Suppressor macrophage treated with lipopolysaccharide for 1 hour (primary cell): ENCODE measurements at regions not wholly inside any gene's neighbourhood (a gene's known extent, or its start where the extent isn't known, plus 50 kb on each side); places are given as distances from the start of the nearest gene placed in this dataset.
A peak's percentile ranks its signal among the peaks of the same experiment; 100 is the strongest.

Source experiments
- DNase-seq, 3 donors: peaks; one replicate each; pipeline ENCODE4 v3.0.0-alpha.2; 2020 to 2022

DNA sequence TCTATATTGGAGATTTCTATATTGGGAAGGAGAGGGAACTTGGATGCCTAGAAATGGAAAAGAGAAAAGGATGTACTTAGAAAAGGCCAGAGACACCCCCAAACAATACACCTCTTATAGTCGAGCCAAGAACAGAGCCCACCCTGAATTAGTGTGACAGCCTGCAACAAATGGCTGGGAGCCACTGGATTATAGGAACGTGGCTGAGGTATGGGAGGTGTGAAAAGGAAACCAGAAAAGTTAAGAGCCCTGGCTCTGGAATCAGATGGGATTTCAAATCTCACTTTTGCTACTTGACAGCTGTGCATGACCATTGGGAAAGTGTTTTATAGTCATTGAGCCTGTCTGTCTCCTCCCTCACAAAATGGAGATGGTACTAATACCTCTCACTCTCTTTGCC is 394.0 kb downstream of the ZNF521 start:
- no peak for DNase-seq

DNA sequence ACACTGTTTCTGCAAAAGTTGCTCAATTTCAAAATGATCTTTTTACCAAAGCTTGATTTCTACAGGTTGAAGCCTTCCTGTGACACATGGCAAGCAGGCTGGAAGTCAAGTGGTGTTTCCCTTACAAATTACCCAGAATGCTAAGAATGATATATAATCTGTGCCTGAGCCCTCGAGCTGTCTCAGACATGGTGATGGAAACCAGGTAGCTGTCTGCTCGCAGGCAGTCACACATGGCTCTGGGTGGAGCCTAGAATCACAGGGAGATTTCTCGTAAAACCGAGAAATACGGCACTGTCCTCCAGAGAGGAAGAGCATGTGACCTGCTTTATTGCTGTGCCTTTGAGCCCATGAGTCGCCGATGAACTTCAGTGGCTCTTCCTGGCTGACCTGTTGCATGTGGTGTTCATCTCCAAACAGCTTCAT is 392.9 kb downstream of the ZNF521 start:
- no peak for DNase-seq

DNA sequence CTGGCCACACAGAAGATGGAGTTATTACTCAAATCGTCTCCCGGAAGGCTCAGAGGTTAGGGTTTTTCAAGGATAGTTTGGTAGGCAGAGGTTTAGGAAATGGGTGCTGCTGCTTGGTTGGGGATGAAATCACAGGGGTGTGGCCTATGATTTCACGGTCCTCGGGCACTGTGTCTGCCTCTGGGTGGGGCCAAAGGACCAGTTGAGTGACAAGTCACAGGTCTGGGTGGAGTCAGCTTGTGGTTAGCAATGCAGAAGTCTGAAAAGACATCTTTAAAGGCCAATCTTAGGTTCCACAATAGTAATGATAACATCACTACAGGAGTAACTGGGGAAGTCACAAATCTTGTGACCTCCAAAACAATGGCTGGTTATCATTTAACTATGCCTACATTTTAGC is 387.8 kb downstream of the ZNF521 start:
- peak; percentile 58 to 71 (median 63) for DNase-seq

GRCh38 chr18:24968238-24968775 is 383.7 kb downstream of the ZNF521 start:
- DNase-seq: no peak

- no peak for DNase-seq
These were observed 379.4 kb downstream of the ZNF521 start for GRCh38 chr18:24972577-24972976.

DNA sequence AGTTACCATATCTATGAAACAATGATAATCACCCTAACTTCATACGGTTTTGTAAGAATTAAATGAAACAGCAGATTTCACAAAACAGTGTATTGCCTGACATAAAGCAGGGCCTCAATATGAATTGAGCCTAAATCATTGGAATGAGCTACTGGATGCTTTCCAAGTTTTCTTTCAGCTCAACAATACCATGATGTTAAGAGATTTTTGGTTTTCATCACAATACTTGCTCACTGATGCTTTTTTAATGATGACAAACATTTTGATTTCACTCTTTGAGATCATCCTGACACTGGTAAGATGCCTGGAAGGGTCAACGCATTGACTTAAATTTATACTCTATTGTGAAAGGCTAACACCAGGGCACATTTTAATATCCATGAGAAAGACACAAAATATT is 377.5 kb downstream of the ZNF521 start:
- peak in 1 of 3 donors; percentile 11 for DNase-seq

DNA sequence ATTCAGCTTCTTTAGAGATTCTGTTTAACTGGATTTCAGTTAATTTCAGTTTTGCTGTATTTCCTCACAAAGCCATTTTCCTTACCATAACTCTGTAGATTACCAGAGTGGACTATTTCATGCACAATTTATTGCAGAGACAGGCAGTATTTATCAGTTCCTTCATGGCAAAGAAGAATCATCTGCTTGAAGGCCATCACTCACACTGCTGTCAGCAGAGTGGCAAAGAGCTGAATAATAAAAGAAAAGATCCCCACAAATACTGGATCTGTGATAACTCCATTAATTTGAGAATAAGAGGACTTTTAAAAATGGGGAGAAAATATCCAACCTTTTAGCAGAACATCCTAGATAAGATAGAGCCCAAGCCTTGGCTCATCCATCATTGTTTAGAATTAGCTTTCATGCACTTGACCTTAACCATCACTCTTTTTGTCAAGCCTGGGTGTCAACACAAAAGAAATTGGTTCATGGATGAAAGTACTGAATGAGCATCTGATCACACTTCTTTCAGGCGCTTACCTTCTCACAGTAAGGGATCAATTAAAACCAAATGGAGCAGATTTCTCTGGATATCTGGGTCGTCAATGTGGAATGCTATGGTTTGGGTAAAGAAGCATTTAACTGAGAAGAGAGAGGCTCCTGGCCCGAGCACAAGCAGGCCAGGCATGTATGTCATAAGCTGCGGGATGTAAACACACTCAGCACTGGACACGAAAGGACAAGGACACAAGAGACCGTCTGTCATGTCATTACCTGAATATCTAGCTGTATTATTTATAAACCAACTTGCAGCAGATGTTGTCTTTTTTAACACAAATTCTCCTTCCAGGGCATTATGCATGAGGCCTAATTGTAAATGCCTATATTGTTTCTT is 376.2 kb downstream of the ZNF521 start:
- DNase-seq: peak in 1 of 3 donors; percentile 8

- DNase-seq: no peak
These were observed 375.5 kb downstream of the ZNF521 start for GRCh38 chr18:24976502-24976901.

DNA sequence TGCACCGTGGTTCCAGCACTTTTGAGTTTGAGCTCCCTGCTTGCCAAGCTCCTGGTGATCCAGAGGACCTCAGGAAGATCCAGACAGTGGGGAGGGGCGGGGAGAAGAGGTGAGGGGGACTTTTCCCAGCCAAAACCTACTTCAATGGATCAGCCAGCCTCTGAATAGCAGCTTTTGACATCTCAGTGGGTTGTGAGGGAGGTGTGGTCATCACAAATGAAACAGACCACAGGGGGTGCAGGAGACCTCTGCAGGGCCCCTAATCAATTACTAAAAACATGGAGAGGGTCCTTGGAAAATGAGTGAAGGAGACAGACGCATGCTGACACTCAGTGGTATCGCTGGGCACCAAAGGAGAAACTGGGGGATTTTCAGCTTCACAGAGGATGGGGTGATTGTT is 372.7 kb downstream of the ZNF521 start:
- DNase-seq: no peak

GRCh38 chr18:24982831-24983230 is 369.1 kb downstream of the ZNF521 start:
- DNase-seq: peak in 1 of 3 donors; percentile 2

- no peak for DNase-seq
These were observed 368.3 kb downstream of the ZNF521 start for GRCh38 chr18:24983566-24984139.

DNA sequence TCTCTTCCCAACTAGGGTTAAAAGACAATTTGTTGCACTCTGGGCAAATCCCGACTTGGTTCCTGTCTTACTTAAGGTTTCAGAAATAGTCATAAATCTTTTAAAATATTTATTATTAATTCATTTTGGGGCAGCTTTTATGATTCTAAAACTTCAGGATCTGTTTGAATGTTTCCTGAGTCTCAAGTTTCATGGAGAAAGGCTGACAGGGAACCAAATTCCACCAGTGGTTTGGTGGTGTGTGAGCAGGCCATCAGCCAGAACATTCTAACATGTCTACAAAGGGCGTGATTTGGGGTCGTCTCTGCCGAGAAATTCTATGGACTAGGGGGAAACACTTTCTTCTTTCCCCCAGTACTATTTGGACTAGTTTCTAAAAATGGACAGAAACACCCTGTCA is 366.4 kb downstream of the ZNF521 start:
- DNase-seq: no peak

DNA sequence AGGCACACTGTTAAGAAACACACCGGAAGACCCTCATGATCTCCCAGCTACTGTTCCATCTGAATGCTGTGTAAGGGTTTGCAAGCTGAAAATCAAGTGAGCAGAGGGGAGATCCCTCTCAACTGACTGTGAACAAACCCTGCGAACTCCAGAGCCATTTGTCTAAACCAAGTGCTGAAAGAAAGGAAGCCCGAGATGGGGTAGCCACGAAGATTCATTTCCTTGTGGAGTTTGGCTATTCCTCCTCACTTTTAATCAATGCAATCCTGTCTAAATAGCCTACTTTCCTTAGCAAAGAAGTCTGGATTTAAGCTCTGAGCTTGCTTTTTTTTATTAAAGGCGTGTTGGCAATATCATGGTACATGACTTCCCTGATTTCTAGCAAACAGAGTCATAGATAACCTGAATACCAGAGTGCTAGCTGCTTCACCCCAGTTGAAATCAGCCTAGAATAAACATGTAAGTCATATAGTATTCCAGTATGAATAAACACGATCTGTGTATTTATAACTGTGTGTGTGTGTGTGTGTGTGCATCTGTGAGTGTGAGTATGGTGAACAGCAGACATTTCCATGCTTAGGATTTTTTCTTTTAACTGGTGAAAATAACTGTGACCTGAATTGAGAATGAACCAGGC is 365.2 kb downstream of the ZNF521 start:
- DNase-seq: no peak

DNA sequence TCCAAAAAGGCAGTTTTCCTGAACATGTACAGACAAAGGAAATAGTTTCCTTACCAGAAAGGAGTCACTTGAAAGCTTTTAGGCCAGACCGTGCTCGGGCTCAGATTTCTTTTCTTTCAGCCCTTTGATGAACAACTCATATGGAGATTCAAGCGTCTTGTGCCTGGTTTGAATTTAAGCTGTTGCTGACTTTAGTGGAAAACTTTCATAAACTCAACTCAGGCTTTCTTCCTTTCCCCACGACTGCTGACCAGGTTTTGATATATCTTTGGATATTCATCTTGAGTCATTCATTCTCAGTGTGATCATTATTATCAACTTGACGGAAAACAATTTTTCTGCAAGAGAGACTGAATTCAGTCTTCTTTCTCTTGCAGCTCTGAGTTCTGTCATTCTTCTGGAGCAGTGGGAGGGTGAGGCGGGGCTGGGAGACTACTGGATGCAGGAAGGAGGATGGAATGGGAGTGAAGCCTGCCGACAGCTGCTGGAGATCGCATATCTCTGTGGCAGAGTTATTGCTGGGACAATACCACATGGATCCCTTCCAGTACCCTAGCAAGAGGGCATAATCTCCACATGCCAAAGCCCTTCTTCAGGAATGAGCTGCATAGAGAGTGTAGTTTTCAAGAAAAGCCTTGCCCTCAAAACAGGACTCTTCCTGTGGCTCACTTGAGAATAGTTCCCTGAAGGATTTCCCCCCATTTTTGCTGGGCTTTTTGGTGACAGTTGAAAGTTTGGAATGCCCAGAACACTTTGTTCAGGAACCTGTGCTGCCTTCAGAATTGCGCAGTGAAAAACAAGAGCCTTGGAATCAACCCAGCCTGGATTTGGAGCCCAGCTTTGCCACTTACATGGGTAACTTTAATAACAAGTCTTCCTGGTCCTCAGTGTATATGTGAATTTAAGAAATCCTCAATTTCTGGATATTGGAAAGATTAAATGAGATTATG is 364.4 kb downstream of the ZNF521 start:
- no peak for DNase-seq

GRCh38 chr18:24988253-24988840 is 363.6 kb downstream of the ZNF521 start:
- DNase-seq: no peak

DNA sequence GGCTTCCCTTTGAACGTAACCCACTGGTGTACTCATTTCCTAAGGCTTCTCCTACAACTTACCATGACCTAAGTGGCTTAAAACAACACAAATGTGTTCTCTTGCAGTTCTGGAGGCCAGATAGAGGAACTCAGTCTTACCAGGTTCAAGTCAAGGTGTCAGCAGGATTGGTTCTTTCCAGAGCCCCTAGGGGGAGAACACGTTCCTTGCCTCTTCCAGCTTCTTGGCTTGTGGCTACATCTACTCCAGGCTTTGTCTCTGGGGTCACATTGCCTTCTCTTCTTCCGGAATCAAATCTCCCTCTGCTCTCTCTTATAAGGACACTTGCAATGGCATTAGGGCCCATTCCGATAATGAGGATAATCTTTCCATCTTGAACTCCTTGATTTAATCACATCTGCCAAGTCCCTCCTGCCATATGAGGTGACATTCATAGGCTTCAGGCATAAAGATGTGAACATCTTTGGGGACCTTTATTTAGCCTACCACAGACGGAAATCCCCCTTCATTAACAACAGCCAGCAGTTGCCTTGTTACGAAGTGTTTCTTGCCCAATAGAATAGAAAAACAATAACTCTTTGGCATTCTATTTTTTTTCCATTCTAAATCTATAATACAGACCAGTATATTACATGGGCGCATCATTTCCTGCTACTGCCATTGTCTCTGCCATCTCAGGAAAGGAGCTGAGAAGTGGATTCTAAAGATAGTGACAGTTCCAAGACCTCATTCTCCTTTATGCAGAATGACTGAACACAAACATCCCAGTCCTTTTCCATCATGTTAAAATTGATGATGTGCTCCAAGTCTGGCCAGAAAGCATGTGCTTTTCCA is 362.0 kb downstream of the ZNF521 start:
- no peak for DNase-seq

GRCh38 chr18:24990671-24991134 is 361.3 kb downstream of the ZNF521 start:
- DNase-seq: no peak

DNA sequence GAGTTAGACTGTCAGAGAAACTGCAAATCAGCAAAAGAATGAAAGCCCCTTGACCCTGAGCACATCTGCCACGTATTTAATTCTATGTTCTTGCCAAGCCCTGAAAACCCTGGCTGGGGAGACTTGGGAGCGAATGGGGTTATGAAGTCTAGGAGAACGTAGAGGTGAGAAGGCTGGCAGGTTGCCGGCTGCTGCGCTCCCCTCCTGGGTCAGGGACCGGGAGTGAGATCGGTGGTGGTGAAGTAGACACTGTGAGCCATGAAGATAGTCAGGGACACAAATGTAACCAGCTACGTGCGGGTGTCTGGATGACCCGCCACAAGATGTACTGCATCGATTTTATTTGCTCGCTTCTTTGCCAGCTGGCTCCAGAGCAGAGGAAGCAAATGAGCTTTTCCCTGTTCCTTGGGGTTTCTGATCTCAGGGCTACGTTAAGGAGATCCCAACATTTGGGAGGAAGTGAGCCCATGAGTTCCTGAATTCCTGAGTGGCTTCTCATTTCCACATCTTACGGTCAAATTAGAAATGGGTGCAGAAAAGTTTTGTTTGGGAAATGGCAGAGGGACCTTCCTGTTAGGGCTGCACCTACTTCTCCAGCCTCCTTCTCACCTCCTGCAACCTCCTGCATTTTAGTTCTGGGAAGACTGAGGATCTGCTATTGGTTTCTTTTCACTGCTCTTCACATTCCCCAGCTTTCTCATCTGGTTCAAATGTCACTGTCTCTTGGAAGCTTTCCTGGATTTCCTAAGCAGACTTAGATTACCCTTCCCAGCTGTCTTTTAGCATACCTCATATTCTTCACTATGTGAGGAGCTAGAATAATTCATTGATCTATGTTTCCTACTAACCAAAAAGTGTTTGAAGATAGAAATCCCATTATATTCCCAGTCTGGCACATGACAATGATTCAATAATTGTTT is 360.6 kb downstream of the ZNF521 start:
- no peak for DNase-seq

GRCh38 chr18:24992491-24992890 is 359.5 kb downstream of the ZNF521 start:
- no peak for DNase-seq

GRCh38 chr18:24993628-24994027 is 358.3 kb downstream of the ZNF521 start:
- no peak for DNase-seq
